GM21576 (cell line): ENCODE measurements at regions not wholly inside any gene's neighbourhood (a gene's known extent, or its start where the extent isn't known, plus 50 kb on each side); places are given as distances from the start of the nearest gene placed in this dataset.
"Not testable (repeated sequence)": the region's sequence is repeated elsewhere in the genome, so short reads cannot be mapped to it uniquely, and the experiment has no call there.

ENCODE experiments used
- ATAC-seq: cut with Tn5 transposase; IDR thresholded peaks from one replicate; pipeline ENCODE4 v1.9.1; 2021; ENCODE audit warnings: mild to moderate bottlenecking, moderate library complexity; ENCODE audit not compliant: unreplicated experiment

- ATAC-seq = no peak
These were observed 83.2 kb upstream of the TBX18 start for GRCh38 chr6:84847390-84848160.

GRCh38 chr6:84842525-84843166 is 78.2 kb upstream of the TBX18 start:
- no peak for ATAC-seq

GRCh38 chr6:84837068-84837866 is 72.9 kb upstream of the TBX18 start:
- ATAC-seq = not testable (repeated sequence)

- ATAC-seq = no peak
These were observed 72.0 kb upstream of the TBX18 start for GRCh38 chr6:84836366-84836765.

- ATAC-seq = no peak
These were observed 70.9 kb upstream of the TBX18 start for GRCh38 chr6:84835340-84835739.

- ATAC-seq = not testable (repeated sequence)
These were observed 67.5 kb upstream of the TBX18 start for GRCh38 chr6:84831924-84832323.

- ATAC-seq = no peak
These were observed 61.1 kb upstream of the TBX18 start for GRCh38 chr6:84825461-84825860.

- not testable (repeated sequence) for ATAC-seq
These were observed 56.9 kb upstream of the TBX18 start for GRCh38 chr6:84821314-84821713.

GRCh38 chr6:84816741-84817140 is 52.3 kb upstream of the TBX18 start:
- no peak for ATAC-seq

- ATAC-seq = no peak
These were observed 51.7 kb upstream of the TBX18 start for GRCh38 chr6:84815896-84816735.
